ENCODE measurements at regions not wholly inside any gene's neighbourhood (a gene's known extent, or its start where the extent isn't known, plus 50 kb on each side); places are given as distances from the start of the nearest gene placed in this dataset.

GRCh38 chr4:151940291-151940690 is 179.5 kb upstream of the GATB start:
- no peak for DNase-seq (ENCODE audit: low read depth in 2 of 2)

GRCh38 chr4:151939670-151940069 is 178.9 kb upstream of the GATB start:
- no peak for DNase-seq (ENCODE audit: low read depth in 2 of 2)

- DNase-seq (ENCODE audit: low read depth in 2 of 2), result no peak
These were observed 174.6 kb upstream of the GATB start for GRCh38 chr4:151935411-151935810.

GRCh38 chr4:151934766-151935165 is 174.0 kb upstream of the GATB start:
- DNase-seq (ENCODE audit: low read depth in 2 of 2), result no peak

- DNase-seq (ENCODE audit: low read depth in 2 of 2), result no peak
These were observed 172.5 kb upstream of the GATB start for GRCh38 chr4:151933122-151933827.

- no peak for DNase-seq (ENCODE audit: low read depth in 2 of 2)
These were observed 170.8 kb upstream of the GATB start for GRCh38 chr4:151931563-151931962.

GRCh38 chr4:151930372-151930771 is 169.6 kb upstream of the GATB start:
- DNase-seq (ENCODE audit: low read depth in 2 of 2), result no peak

- no peak for DNase-seq (ENCODE audit: low read depth in 2 of 2)
These were observed 167.3 kb upstream of the GATB start for GRCh38 chr4:151928112-151928511.

- DNase-seq (ENCODE audit: low read depth in 2 of 2), result no peak
These were observed 162.0 kb upstream of the GATB start for GRCh38 chr4:151922811-151923210.

- no peak for DNase-seq (ENCODE audit: low read depth in 2 of 2)
These were observed 161.5 kb upstream of the GATB start for GRCh38 chr4:151922306-151922705.

- no peak for DNase-seq (ENCODE audit: low read depth in 2 of 2)
These were observed 161.0 kb upstream of the GATB start for GRCh38 chr4:151921811-151922210.

GRCh38 chr4:151921386-151921785 is 160.6 kb upstream of the GATB start:
- no peak for DNase-seq (ENCODE audit: low read depth in 2 of 2)

- DNase-seq (ENCODE audit: low read depth in 2 of 2), result no peak
These were observed 156.4 kb upstream of the GATB start for GRCh38 chr4:151917145-151917734.

GRCh38 chr4:151912632-151913031 is 151.8 kb upstream of the GATB start:
- no peak for DNase-seq (ENCODE audit: low read depth in 2 of 2)

- no peak for DNase-seq (ENCODE audit: low read depth in 2 of 2)
These were observed 151.2 kb upstream of the GATB start for GRCh38 chr4:151911970-151912369.

GRCh38 chr4:151908734-151909497 is 148.1 kb upstream of the GATB start:
- no peak for DNase-seq (ENCODE audit: low read depth in 2 of 2)

- DNase-seq (ENCODE audit: low read depth in 2 of 2), result no peak
These were observed 147.4 kb upstream of the GATB start for GRCh38 chr4:151908201-151908600.

- DNase-seq (ENCODE audit: low read depth in 2 of 2), result no peak
These were observed 145.6 kb upstream of the GATB start for GRCh38 chr4:151906438-151906837.

GRCh38 chr4:151905197-151905596 is 144.4 kb upstream of the GATB start:
- DNase-seq (ENCODE audit: low read depth in 2 of 2), result no peak

- no peak for DNase-seq (ENCODE audit: low read depth in 2 of 2)
These were observed 140.8 kb upstream of the GATB start for GRCh38 chr4:151901631-151902030.

- no peak for DNase-seq (ENCODE audit: low read depth in 2 of 2)
These were observed 136.1 kb upstream of the GATB start for GRCh38 chr4:151896880-151897279.

- DNase-seq (ENCODE audit: low read depth in 2 of 2), result no peak
These were observed 134.9 kb upstream of the GATB start for GRCh38 chr4:151895671-151896070.

- no peak for DNase-seq (ENCODE audit: low read depth in 2 of 2)
These were observed 133.4 kb upstream of the GATB start for GRCh38 chr4:151894246-151894645.
